H1 (cell line): ENCODE measurements at regions not wholly inside any gene's neighbourhood (a gene's known extent, or its start where the extent isn't known, plus 50 kb on each side); places are given as distances from the start of the nearest gene placed in this dataset.
A peak's percentile ranks its signal among the peaks of the same experiment; 100 is the strongest.

Experiments
- CTCF ChIA-PET: fragments of 300-600 bp; sonication (Branson Sonifier 250); formaldehyde crosslinking; loops from one replicate; lab custom pipeline; 2021; ENCODE audit not compliant: partially characterized antibody; lab: Charles Lee
- POLR2A ChIA-PET: fragments of 300-600 bp; sonication (Branson Sonifier 250); formaldehyde crosslinking; loops from one replicate; lab custom pipeline; 2021; ENCODE audit warnings: inconsistent platforms; ENCODE audit not compliant: partially characterized antibody; lab: Charles Lee
- DNase-seq, 2 experiments: peaks; one replicate each; pipeline versions ENCODE4 v3.0.0 to v3.0.0-alpha.2; 2010 to 2022; ENCODE audit warnings: low spot score in 2 of 2, low read depth in 1 of 2, mixed read lengths in 1 of 2
- FAIRE-seq: peaks from 2 replicates; lab custom pipeline; 2011; peaks lifted over from hg19 to GRCh38; lab: Jason Lieb, UNC
- H2AFZ ChIP-seq: 2 replicates; pipeline ENCODE4 v1.8.1; 2012; ENCODE audit warnings: low read length, inconsistent platforms
- H2AK5ac ChIP-seq: 2 replicates; pipeline ENCODE4 v1.6.1; 2013; ENCODE audit warnings: low read depth, low read length
- H2BK120ac ChIP-seq: replicated peaks from 2 replicates; pipeline ENCODE3; 2013; ENCODE audit warnings: low read depth, low read length, inconsistent platforms
- H2BK12ac ChIP-seq: 2 replicates; pipeline ENCODE4 v1.6.1; 2013; ENCODE audit warnings: low read depth, low read length
- H2BK15ac ChIP-seq: 2 replicates; pipeline ENCODE4 v1.6.1; 2013; ENCODE audit warnings: low read length
- H2BK20ac ChIP-seq: 2 replicates; pipeline ENCODE4 v1.6.1; 2013; ENCODE audit warnings: low read length
- H2BK5ac ChIP-seq: 2 replicates; pipeline ENCODE4 v1.6.1; 2013; ENCODE audit warnings: low read depth, low read length
- H3K14ac ChIP-seq: 2 replicates; pipeline ENCODE4 v1.6.1; 2013; ENCODE audit warnings: inconsistent platforms; ENCODE audit not compliant: insufficient read length
- H3K18ac ChIP-seq: 2 replicates; pipeline ENCODE4 v1.6.1; 2013; ENCODE audit warnings: low read length; ENCODE audit errors: extremely low read depth
- H3K23ac ChIP-seq: 2 replicates; pipeline ENCODE4 v1.6.1; 2013; ENCODE audit warnings: inconsistent platforms; ENCODE audit not compliant: insufficient read length
- H3K23me2 ChIP-seq: 2 replicates; pipeline ENCODE4 v1.6.1; 2013; ENCODE audit warnings: low read depth, low read length
- H3K27ac ChIP-seq: 2 replicates; pipeline ENCODE4 v1.6.1; 2011; ENCODE audit warnings: low read depth, low read length, inconsistent platforms
- H3K27me3 ChIP-seq, 4 experiments: replicated peaks in 1 of 4; 1 replicate in 1 of 4; 2 replicates in 3 of 4; pipeline versions ENCODE4 v1.6.1 to v1.8.1; 2011 to 2013; ENCODE audit warnings: low read length in 3 of 4, mild to moderate bottlenecking in 3 of 4, inconsistent platforms in 2 of 4, mixed read lengths in 2 of 4, moderate library complexity in 1 of 4; ENCODE audit not compliant: control insufficient read depth in 3 of 4, insufficient read depth in 3 of 4; ENCODE audit errors: extremely low read depth in 1 of 4
- H3K36me3 ChIP-seq, 4 experiments: 2 replicates each; pipeline versions ENCODE4 v1.6.1 to v1.8.1; 2011 to 2013; ENCODE audit warnings: mild to moderate bottlenecking in 4 of 4, low read length in 3 of 4, moderate library complexity in 2 of 4, control low read depth in 1 of 4, inconsistent platforms in 1 of 4; ENCODE audit not compliant: insufficient read depth in 4 of 4, control insufficient read depth in 2 of 4
- H3K4ac ChIP-seq: replicated peaks from 2 replicates; pipeline ENCODE3; 2013; ENCODE audit warnings: low read length, low read depth, mixed read lengths, inconsistent platforms; ENCODE audit not compliant: insufficient read length
- H3K4me1 ChIP-seq, 4 experiments: replicated peaks in 1 of 4; 1 replicate in 1 of 4; 2 replicates in 3 of 4; pipeline versions ENCODE4 v1.6.1 to v1.8.1; 2011 to 2013; ENCODE audit warnings: low read length in 3 of 4, inconsistent platforms in 2 of 4, mixed read lengths in 1 of 4; ENCODE audit not compliant: insufficient read depth in 4 of 4, control insufficient read depth in 3 of 4
- H3K4me2 ChIP-seq, 2 experiments: 2 replicates each; pipeline versions ENCODE4 v1.6.1 to v1.8.1; 2011 to 2013; ENCODE audit warnings: low read depth in 2 of 2, low read length in 2 of 2, control low read depth in 1 of 2, inconsistent platforms in 1 of 2, mild to moderate bottlenecking in 1 of 2; ENCODE audit not compliant: insufficient read depth in 1 of 2
- H3K4me3 ChIP-seq, 4 experiments: fragments of 200-600, 300-600 bp in 1 of 4; sonication (generic), shearing (Covaris generic), sonication (Bioruptor Twin) in 1 of 4; 2 replicates each; pipeline versions ENCODE4 v1.5.1 to v1.8.1; 2011 to 2016; ENCODE audit warnings: low read length in 4 of 4, low read depth in 3 of 4, control low read depth in 2 of 4, inconsistent platforms in 2 of 4, mild to moderate bottlenecking in 2 of 4, mixed read lengths in 1 of 4, moderate library complexity in 1 of 4; ENCODE audit not compliant: insufficient read depth in 2 of 4; ENCODE audit errors: extremely low read depth in 1 of 4
- H3K56ac ChIP-seq: replicated peaks from 2 replicates; pipeline ENCODE3; 2013; ENCODE audit warnings: low read depth, mild to moderate bottlenecking, mixed read lengths, low read length, inconsistent platforms; ENCODE audit not compliant: insufficient read length
- H3K79me1 ChIP-seq: 2 replicates; pipeline ENCODE4 v1.6.1; 2013; ENCODE audit warnings: low read depth, low read length, control low read depth
- H3K79me2 ChIP-seq, 2 experiments: 2 replicates each; pipeline versions ENCODE4 v1.6.1 to v1.8.1; 2012 to 2013; ENCODE audit warnings: low read length in 2 of 2, mild to moderate bottlenecking in 2 of 2, inconsistent platforms in 1 of 2; ENCODE audit not compliant: insufficient read depth in 2 of 2, control insufficient read depth in 1 of 2
- H3K9ac ChIP-seq, 4 experiments: replicated peaks in 1 of 4; 1 replicate in 1 of 4; 2 replicates in 3 of 4; pipeline versions ENCODE4 v1.6.1 to v1.8.1; 2011 to 2013; ENCODE audit warnings: low read depth in 3 of 4, low read length in 3 of 4, control low read depth in 2 of 4, mild to moderate bottlenecking in 2 of 4, moderate library complexity in 2 of 4, inconsistent platforms in 1 of 4; ENCODE audit errors: extremely low read depth in 1 of 4
- H3K9me3 ChIP-seq, 2 experiments: 2 replicates each; pipeline versions ENCODE4 v1.6.1 to v1.8.1; 2012 to 2013; ENCODE audit warnings: mild to moderate bottlenecking in 2 of 2, moderate library complexity in 2 of 2, control low read depth in 1 of 2, inconsistent platforms in 1 of 2, low read depth in 1 of 2, low read length in 1 of 2, mixed read lengths in 1 of 2; ENCODE audit not compliant: insufficient read depth in 2 of 2
- H4K20me1 ChIP-seq, 2 experiments: replicated peaks in 1 of 2; 2 replicates each; pipeline versions ENCODE3 to v1.8.1; 2011 to 2013; ENCODE audit warnings: inconsistent platforms in 2 of 2, low read length in 2 of 2, mild to moderate bottlenecking in 1 of 2; ENCODE audit not compliant: insufficient read depth in 2 of 2, control insufficient read depth in 1 of 2
- H4K5ac ChIP-seq: 2 replicates; pipeline ENCODE4 v1.6.1; 2013; ENCODE audit warnings: low read length, low read depth, mixed read lengths, inconsistent platforms; ENCODE audit not compliant: insufficient read length
- H4K8ac ChIP-seq: 2 replicates; pipeline ENCODE4 v1.8.0; 2013; ENCODE audit warnings: mild to moderate bottlenecking, moderate library complexity, low read length, inconsistent platforms; ENCODE audit not compliant: insufficient read depth; ENCODE audit errors: extremely low read depth
- H4K91ac ChIP-seq: replicated peaks from 2 replicates; pipeline ENCODE3; 2013; ENCODE audit warnings: low read length, mixed read lengths, inconsistent platforms; ENCODE audit not compliant: insufficient read length
- ASH2L ChIP-seq: fragments of 200-600, 300-600 bp; sonication (generic); IDR thresholded peaks from one replicate; pipeline ENCODE4 v1.7.1; 2017; ENCODE audit warnings: low read length
- ATF3 ChIP-seq: IDR thresholded peaks from 2 replicates; pipeline ENCODE4 v1.6.1; 2011; ENCODE audit warnings: low read depth, mild to moderate bottlenecking, low read length; ENCODE audit not compliant: insufficient read depth
- CTBP2 ChIP-seq: IDR thresholded peaks from 2 replicates; pipeline ENCODE4 v1.7.0; 2011; ENCODE audit warnings: borderline replicate concordance, mild to moderate bottlenecking, moderate library complexity, mixed read lengths, low read length; ENCODE audit not compliant: insufficient read depth, insufficient read length
- KDM4A ChIP-seq: IDR thresholded peaks from one replicate; pipeline ENCODE4 v1.7.1; 2012; ENCODE audit warnings: low read depth, mild to moderate bottlenecking, moderate library complexity, low read length, inconsistent platforms; ENCODE audit not compliant: severe bottlenecking
- POU5F1 ChIP-seq: IDR thresholded peaks from 2 replicates; pipeline ENCODE4 v1.6.1; 2011; ENCODE audit warnings: low read depth, mild to moderate bottlenecking, low read length, moderate library complexity
- SAP30 ChIP-seq: fragments of 300-600 bp; sonication (generic); IDR thresholded peaks from 2 replicates; pipeline ENCODE4 v1.7.1; 2012; ENCODE audit warnings: low read length, moderate library complexity, mild to moderate bottlenecking, inconsistent platforms; ENCODE audit not compliant: insufficient read depth, insufficient replicate concordance
- SIRT6 ChIP-seq: IDR thresholded peaks from one replicate; pipeline ENCODE4 v1.7.1; 2012; ENCODE audit warnings: low read length, inconsistent platforms
- ZNF274 ChIP-seq: IDR thresholded peaks from 2 replicates; pipeline ENCODE4 v1.7.0; 2012; ENCODE audit warnings: low read length, borderline replicate concordance; ENCODE audit errors: extremely low read depth
- WGBS, 2 experiments: shearing (Covaris generic) in 1 of 2; methylation state at CpG; one replicate each; pipeline versions ENCODE4 v1.1.6 to v1.1.7; 2013 to 2015; ENCODE audit warnings: low lambda C conversion rate in 2 of 2, mixed read lengths in 2 of 2, inconsistent platforms in 1 of 2, low coverage in 1 of 2, missing lambda C conversion rate in 1 of 2; ENCODE audit not compliant: insufficient replicate concordance in 2 of 2, insufficient coverage in 1 of 2, insufficient read length in 1 of 2; ENCODE audit errors: extremely low coverage in 1 of 2, missing lambda C conversion rate in 1 of 2; 5-methylcytosine and 5-hydroxymethylcytosine counted together

DNA sequence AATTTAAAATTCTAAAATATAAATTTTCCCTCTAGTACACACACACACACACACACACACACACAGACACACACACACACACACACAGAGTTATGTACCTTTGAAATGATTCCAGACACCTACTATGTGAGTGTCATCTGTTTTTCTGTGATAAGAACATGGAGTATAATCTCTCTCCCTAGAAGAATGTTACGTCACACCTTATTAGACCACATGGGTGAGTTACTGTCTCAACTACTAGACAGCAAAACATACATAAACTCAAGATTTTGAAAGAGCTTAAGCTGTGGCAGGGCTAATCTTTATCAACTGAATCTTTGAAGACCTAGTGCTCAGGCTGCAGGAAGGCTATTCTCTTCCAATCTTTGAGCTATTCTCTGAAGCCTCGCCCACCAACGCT is 385.9 kb upstream of the BCHE start:
- H3K27ac ChIP-seq = no peak overlapping the region
- CTCF ChIA-PET = interaction anchor here (0.7 to 0.8 kb wide), 2 partner anchors 308 to 368 kb away, joined by 3 read pairs; no protein-coding TSS in a partner anchor
- H3K4me2 ChIP-seq = no peak overlapping the region
- FAIRE-seq (no peak), DNase-seq (no peak)
- no peak overlapping the region for H3K4me3 ChIP-seq
- H2BK20ac ChIP-seq = no peak overlapping the region
- no peaks in the 10 kb centered on the region for H3K27me3 ChIP-seq
- no peak overlapping the region for H4K5ac ChIP-seq
- H3K9ac ChIP-seq = no peak overlapping the region
- H3K36me3 ChIP-seq = no peaks in the 10 kb centered on the region
- no peak overlapping the region for H3K18ac ChIP-seq
- H2BK12ac ChIP-seq = no peak overlapping the region
- no peaks in the 10 kb centered on the region for H3K9me3 ChIP-seq
- no peaks in the 10 kb centered on the region for H3K23me2 ChIP-seq
- no peak overlapping the region for H4K91ac ChIP-seq
- no peak for TF ChIP-seq KDM4A
- TF ChIP-seq SIRT6 = no peak
- no peak for TF ChIP-seq ASH2L
- TF ChIP-seq ZNF274 = no peak
- no peak for TF ChIP-seq POU5F1
- no peak for TF ChIP-seq ATF3
- no peak for TF ChIP-seq SAP30
- TF ChIP-seq CTBP2 = no peak
- H2AK5ac ChIP-seq = no peak overlapping the region
- no peak overlapping the region for H3K23ac ChIP-seq
- no peak overlapping the region for H3K56ac ChIP-seq
- H2AFZ ChIP-seq = peak overlapping the region; percentile 94; the same call in 1 of the 2 replicates
- H3K4ac ChIP-seq = no peak overlapping the region
- H3K79me2 ChIP-seq = no peaks in the 10 kb centered on the region
- no peak overlapping the region for H2BK15ac ChIP-seq
- POLR2A ChIA-PET = no interaction called here
- H4K8ac ChIP-seq = no peak overlapping the region
- H4K20me1 ChIP-seq = no peaks in the 10 kb centered on the region
- no peak overlapping the region for H2BK120ac ChIP-seq
- H3K4me1 ChIP-seq = peaks cover 0 to 2% (median 0%) of the 10 kb centered on the region in 4 experiments; a peak in 1 of 7 replicates
- H3K14ac ChIP-seq = no peak overlapping the region
- WGBS, 2 experiments = 92% methylated on average over 3 of the region's 3 CpGs; no CpG with 5 or more reads in 1 of the 2 experiments
- no peak overlapping the region for H2BK5ac ChIP-seq
- no peaks in the 10 kb centered on the region for H3K79me1 ChIP-seq
